ENCODE measurements at regions not wholly inside any gene's neighbourhood (a gene's known extent, or its start where the extent isn't known, plus 50 kb on each side); places are given as distances from the start of the nearest gene placed in this dataset.

GRCh38 chr4:148527571-148527970, 85.4 kb upstream of the NR3C2 start:
- Histone ChIP-seq H3K27ac (ENCODE audit: low read depth, low read length) (no peak overlapping the region), H3K9ac (ENCODE audit: low read length) (no peak overlapping the region), H2AFZ (ENCODE audit: low read depth, low read length, severe bottlenecking) (no peak overlapping the region), H3K27me3 (ENCODE audit: low read length) (no peaks in the 10 kb centered on the region), H3K9me3 (ENCODE audit: insufficient read depth, low read length) (no peaks in the 10 kb centered on the region), H3K36me3 (ENCODE audit: low read length) (no peaks in the 10 kb centered on the region), H3K4me2 (ENCODE audit: low read depth, low read length, poor library complexity, severe bottlenecking) (no peak overlapping the region), H3K9me2 (replicated peaks; ENCODE audit: insufficient read depth, low read length) (no peaks in the 10 kb centered on the region), H3K4me3 (ENCODE audit: insufficient read depth, low read length, poor library complexity, severe bottlenecking) (no peak overlapping the region), H3K79me2 (ENCODE audit: insufficient read depth, low read length) (no peaks in the 10 kb centered on the region), H3F3A (ENCODE audit: insufficient read depth) (no peaks in the 10 kb centered on the region), H4K20me1 (ENCODE audit: low read depth, low read length) (no peaks in the 10 kb centered on the region)
- TF ChIP-seq EZH2phosphoT487 (conservative IDR thresholded peaks at IDR 0.05; ENCODE audit: low read length) (no peak), CTCF (IDR thresholded peaks at IDR 0.05; ENCODE audit: insufficient read depth, low read length, poor library complexity, severe bottlenecking) (no peak)

GRCh38 chr4:148522995-148523394, 80.8 kb upstream of the NR3C2 start:
- H3K4me2 ChIP-seq (ENCODE audit: low read depth, low read length, poor library complexity, severe bottlenecking), result no peak overlapping the region
- TF ChIP-seq EZH2phosphoT487 (conservative IDR thresholded peaks at IDR 0.05; ENCODE audit: low read length) (no peak), CTCF (IDR thresholded peaks at IDR 0.05; ENCODE audit: insufficient read depth, low read length, poor library complexity, severe bottlenecking) (no peak)
- no peaks in the 10 kb centered on the region for H4K20me1 ChIP-seq (ENCODE audit: low read depth, low read length)
- no peaks in the 10 kb centered on the region for H3K79me2 ChIP-seq (ENCODE audit: insufficient read depth, low read length)
- H3F3A ChIP-seq (ENCODE audit: insufficient read depth), result no peaks in the 10 kb centered on the region
- no peak overlapping the region for H2AFZ ChIP-seq (ENCODE audit: low read depth, low read length, severe bottlenecking)
- H3K9me3 ChIP-seq (ENCODE audit: insufficient read depth, low read length), result no peaks in the 10 kb centered on the region
- H3K9ac ChIP-seq (ENCODE audit: low read length), result no peak overlapping the region
- no peaks in the 10 kb centered on the region for H3K36me3 ChIP-seq (ENCODE audit: low read length)
- H3K9me2 ChIP-seq (replicated peaks; ENCODE audit: insufficient read depth, low read length), result no peaks in the 10 kb centered on the region
- H3K4me3 ChIP-seq (ENCODE audit: insufficient read depth, low read length, poor library complexity, severe bottlenecking), result no peak overlapping the region
- H3K27ac ChIP-seq (ENCODE audit: low read depth, low read length), result no peak overlapping the region
- H3K27me3 ChIP-seq (ENCODE audit: low read length), result no peaks in the 10 kb centered on the region

- Histone ChIP-seq H3K4me2 (ENCODE audit: low read depth, low read length, poor library complexity, severe bottlenecking) (no peak overlapping the region), H3K79me2 (ENCODE audit: insufficient read depth, low read length) (no peaks in the 10 kb centered on the region)
Observed at GRCh38 chr4:148515248-148515647, 73.0 kb upstream of the NR3C2 start.

More at GRCh38 chr4:148515248-148515647, 73.0 kb upstream of the NR3C2 start:
- no peak overlapping the region for H2AFZ ChIP-seq (ENCODE audit: low read depth, low read length, severe bottlenecking)
- no peak overlapping the region for H3K4me3 ChIP-seq (ENCODE audit: insufficient read depth, low read length, poor library complexity, severe bottlenecking)
- no peaks in the 10 kb centered on the region for H3F3A ChIP-seq (ENCODE audit: insufficient read depth)
- H3K9me3 ChIP-seq (ENCODE audit: insufficient read depth, low read length), result no peaks in the 10 kb centered on the region
- no peak overlapping the region for H3K9ac ChIP-seq (ENCODE audit: low read length)
- H3K27ac ChIP-seq (ENCODE audit: low read depth, low read length), result no peak overlapping the region
- H4K20me1 ChIP-seq (ENCODE audit: low read depth, low read length), result no peaks in the 10 kb centered on the region
- no peak for TF ChIP-seq CTCF (IDR thresholded peaks at IDR 0.05; ENCODE audit: insufficient read depth, low read length, poor library complexity, severe bottlenecking)
- no peak for TF ChIP-seq EZH2phosphoT487 (conservative IDR thresholded peaks at IDR 0.05; ENCODE audit: low read length)
- H3K36me3 ChIP-seq (ENCODE audit: low read length), result no peaks in the 10 kb centered on the region
- no peaks in the 10 kb centered on the region for H3K27me3 ChIP-seq (ENCODE audit: low read length)
- H3K9me2 ChIP-seq (replicated peaks; ENCODE audit: insufficient read depth, low read length), result no peaks in the 10 kb centered on the region
